HEK293T (cell line): ENCODE measurements at regions not wholly inside any gene's neighbourhood (a gene's known extent, or its start where the extent isn't known, plus 50 kb on each side); places are given as distances from the start of the nearest gene placed in this dataset.

Experiments used
- CTCF ChIA-PET: fragments of 350-600 bp; formaldehyde crosslinking; extraction: SDS; loops from one replicate; lab custom pipeline; 2021; ENCODE audit warnings: antibody characterized with exemption, inconsistent platforms; lab: Yijun Ruan, JAX
- POLR2A ChIA-PET: fragments of 350-600 bp; formaldehyde crosslinking; extraction: SDS; loops from one replicate; lab custom pipeline; 2020; ENCODE audit warnings: antibody characterized with exemption, inconsistent platforms; lab: Yijun Ruan, JAX
- DNase-seq: peaks from one replicate; pipeline ENCODE4 v3.0.0; 2012; ENCODE audit warnings: mixed read lengths; ENCODE audit errors: extremely low spot score
- ARNT ChIP-seq: fragments of 450-650 bp; IDR thresholded peaks from 2 replicates; pipeline ENCODE4 v1.6.1; 2017; ENCODE audit warnings: mild to moderate bottlenecking
- BHLHE40 ChIP-seq: fragments of 450-650 bp; IDR thresholded peaks from 2 replicates; pipeline ENCODE4 v1.6.1; 2016; ENCODE audit warnings: mild to moderate bottlenecking, moderate library complexity, borderline replicate concordance
- CTBP1 ChIP-seq: fragments of 450-650 bp; IDR thresholded peaks from 2 replicates; pipeline ENCODE4 v1.6.1; 2016; ENCODE audit warnings: borderline replicate concordance
- ELF4 ChIP-seq: fragments of 450-650 bp; IDR thresholded peaks from 2 replicates; pipeline ENCODE4 v1.6.1; 2017; ENCODE audit warnings: antibody characterized with exemption
- FOXA1 ChIP-seq: fragments of 450-650 bp; IDR thresholded peaks from 2 replicates; pipeline ENCODE4 v1.6.1; 2016; ENCODE audit warnings: mild to moderate bottlenecking
- FOXK2 ChIP-seq: fragments of 450-650 bp; IDR thresholded peaks from 2 replicates; pipeline ENCODE4 v1.6.1; 2016; ENCODE audit warnings: mild to moderate bottlenecking
- FOXM1 ChIP-seq: fragments of 450-650 bp; IDR thresholded peaks from 2 replicates; pipeline ENCODE4 v1.6.1; 2017; ENCODE audit warnings: mild to moderate bottlenecking, borderline replicate concordance
- HDGF ChIP-seq: fragments of 450-650 bp; IDR thresholded peaks from 2 replicates; pipeline ENCODE4 v1.6.1; 2017; ENCODE audit warnings: antibody characterized with exemption, borderline replicate concordance
- L3MBTL2 ChIP-seq: fragments of 450-650 bp; conservative IDR thresholded peaks from 2 replicates; pipeline ENCODE4 v1.6.1; 2016; ENCODE audit warnings: mild to moderate bottlenecking
- LEF1 ChIP-seq: fragments of 450-650 bp; IDR thresholded peaks from 2 replicates; pipeline ENCODE4 v1.6.1; 2017; ENCODE audit warnings: mild to moderate bottlenecking, borderline replicate concordance
- NFRKB ChIP-seq: fragments of 450-650 bp; IDR thresholded peaks from 2 replicates; pipeline ENCODE4 v1.6.1; 2016; ENCODE audit warnings: mild to moderate bottlenecking, moderate library complexity
- PKNOX1 ChIP-seq: fragments of 450-650 bp; IDR thresholded peaks from 2 replicates; pipeline ENCODE4 v1.6.1; 2016
- SP1 ChIP-seq: fragments of 450-650 bp; IDR thresholded peaks from 2 replicates; pipeline ENCODE4 v1.6.1; 2017
- SUZ12 ChIP-seq: fragments of 450-650 bp; IDR thresholded peaks from 2 replicates; pipeline ENCODE4 v1.6.1; 2016; ENCODE audit warnings: mild to moderate bottlenecking
- TARDBP ChIP-seq: fragments of 450-650 bp; IDR thresholded peaks from 2 replicates; pipeline ENCODE4 v1.6.1; 2016
- ZNF384 ChIP-seq: fragments of 450-650 bp; IDR thresholded peaks from 2 replicates; pipeline ENCODE4 v1.6.1; 2016

DNA sequence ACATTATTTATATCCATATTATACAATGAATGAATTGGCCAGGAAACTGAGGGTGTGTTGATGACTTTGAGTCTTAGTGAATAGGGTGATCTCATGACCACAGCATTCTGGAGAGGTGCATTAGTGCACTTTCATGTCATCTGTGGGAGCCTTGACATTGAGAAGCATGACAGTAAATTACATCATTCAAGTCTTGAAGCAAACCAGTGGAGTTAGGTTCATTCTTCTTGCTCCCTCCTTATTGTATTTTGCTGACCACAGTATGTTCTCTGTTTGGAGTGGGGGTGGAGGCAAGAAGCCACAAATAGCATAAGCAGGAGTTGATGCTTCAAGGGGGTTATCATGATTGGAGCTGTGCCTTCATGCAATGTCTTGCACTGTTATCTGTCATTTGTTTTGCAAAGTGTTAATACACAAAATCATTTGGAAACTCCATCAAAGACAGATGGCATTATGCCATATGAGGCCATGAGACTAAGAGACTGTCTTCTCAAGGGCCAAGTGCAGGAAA is 680.2 kb downstream of the NYAP2 start:
- POLR2A ChIA-PET, result no interaction called here
- DNase-seq, result no peak
- CTCF ChIA-PET, result no interaction called here
- TF ChIP-seq CTBP1 (no peak), L3MBTL2 (no peak), FOXK2 (no peak), ARNT (no peak), ELF4 (no peak), FOXA1 (no peak), SP1 (no peak), FOXM1 (no peak), LEF1 (no peak), SUZ12 (no peak), BHLHE40 (no peak), HDGF (no peak), ZNF384 (no peak), TARDBP (no peak), NFRKB (no peak), PKNOX1 (no peak)

DNA sequence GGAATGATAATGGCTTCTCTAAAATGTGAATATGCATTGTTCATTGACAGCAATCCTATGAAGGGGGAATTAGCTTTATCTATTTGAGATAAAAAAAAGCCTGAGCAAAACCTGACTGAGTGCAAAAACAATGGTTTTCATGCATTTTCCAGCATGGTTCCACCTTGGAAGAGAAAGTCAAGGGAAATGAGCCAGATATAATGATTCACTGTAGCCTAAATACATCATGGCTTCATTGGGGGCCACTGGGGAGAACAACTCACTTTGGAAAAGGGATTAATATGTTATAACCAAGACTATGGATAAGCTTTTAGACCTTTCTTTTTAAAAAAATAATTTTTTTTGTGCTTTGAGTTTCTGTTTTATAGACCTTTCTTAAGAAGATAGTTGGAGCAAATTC is 679.7 kb downstream of the NYAP2 start:
- ChIA-PET CTCF (no interaction called here), POLR2A (no interaction called here)
- no peak for TF ChIP-seq ELF4
- TF ChIP-seq FOXK2, result no peak
- no peak for TF ChIP-seq TARDBP
- TF ChIP-seq SUZ12, result no peak
- no peak for TF ChIP-seq BHLHE40
- TF ChIP-seq ARNT, result no peak
- TF ChIP-seq FOXA1, result no peak
- no peak for TF ChIP-seq SP1
- TF ChIP-seq ZNF384, result no peak
- no peak for TF ChIP-seq L3MBTL2
- no peak for TF ChIP-seq LEF1
- TF ChIP-seq CTBP1, result no peak
- TF ChIP-seq FOXM1, result no peak
- TF ChIP-seq NFRKB, result no peak
- DNase-seq, result no peak

- CTCF ChIA-PET, result no interaction called here
- DNase-seq, result no peak
These were observed 679.2 kb downstream of the NYAP2 start for GRCh38 chr2:226078666-226079065.

GRCh38 chr2:226077841-226078240 is 678.3 kb downstream of the NYAP2 start:
- TF ChIP-seq ELF4, result no peak
- TF ChIP-seq ARNT, result no peak
- no peak for TF ChIP-seq L3MBTL2
- no peak for TF ChIP-seq HDGF
- no peak for TF ChIP-seq LEF1
- no peak for TF ChIP-seq CTBP1
- TF ChIP-seq PKNOX1, result no peak
- no peak for TF ChIP-seq SP1
- no peak for TF ChIP-seq TARDBP
- TF ChIP-seq ZNF384, result no peak
- no peak for TF ChIP-seq BHLHE40
- TF ChIP-seq FOXM1, result no peak
- TF ChIP-seq SUZ12, result no peak
- TF ChIP-seq FOXA1, result no peak
- no peak for TF ChIP-seq FOXK2
- ChIA-PET POLR2A (no interaction called here), CTCF (no interaction called here)
- no peak for DNase-seq

More at GRCh38 chr2:226078666-226079065, 679.2 kb downstream of the NYAP2 start:
- TF ChIP-seq BHLHE40, result no peak
- no peak for TF ChIP-seq LEF1
- no peak for TF ChIP-seq HDGF
- no peak for TF ChIP-seq FOXM1
- no peak for TF ChIP-seq ZNF384
- no peak for TF ChIP-seq CTBP1
- no peak for TF ChIP-seq SUZ12
- TF ChIP-seq SP1, result no peak
- TF ChIP-seq L3MBTL2, result no peak
- TF ChIP-seq PKNOX1, result no peak
- TF ChIP-seq ELF4, result no peak
- TF ChIP-seq ARNT, result no peak
- TF ChIP-seq NFRKB, result no peak
- no peak for TF ChIP-seq FOXA1
- POLR2A ChIA-PET, result no interaction called here

GRCh38 chr2:226077031-226077430 is 677.5 kb downstream of the NYAP2 start:
- ChIA-PET CTCF (no interaction called here), POLR2A (no interaction called here)
- no peak for TF ChIP-seq NFRKB
- no peak for TF ChIP-seq FOXM1
- no peak for TF ChIP-seq SP1
- TF ChIP-seq PKNOX1, result no peak
- no peak for TF ChIP-seq CTBP1
- TF ChIP-seq SUZ12, result no peak
- no peak for TF ChIP-seq LEF1
- no peak for TF ChIP-seq ARNT
- TF ChIP-seq ELF4, result no peak
- no peak for TF ChIP-seq TARDBP
- no peak for TF ChIP-seq FOXK2
- TF ChIP-seq FOXA1, result no peak
- TF ChIP-seq L3MBTL2, result no peak
- TF ChIP-seq ZNF384, result no peak
- TF ChIP-seq HDGF, result no peak
- no peak for TF ChIP-seq BHLHE40
- no peak for DNase-seq
